GM11168 (cell line): ENCODE measurements at regions not wholly inside any gene's neighbourhood (a gene's known extent, or its start where the extent isn't known, plus 50 kb on each side); places are given as distances from the start of the nearest gene placed in this dataset.

Source experiments
- in situ Hi-C: fragments of 300-500 bp; cut with MboI; formaldehyde crosslinking; loops from one replicate; pipeline ENCODE4 v1.12.0; 2022; ENCODE audit warnings: low sequenced_read_pairs; ENCODE audit not compliant: unreplicated experiment

GRCh38 chr1:192516776-192517297 lies 58.7 kb upstream of the RGS1 start:
- in situ Hi-C loops, result loop anchor here (10.0 kb wide), 1 partner anchor 68 kb away; no protein-coding TSS in a partner anchor

- in situ Hi-C loops, result loop anchor here (10.0 kb wide), 1 partner anchor 67 kb away; no protein-coding TSS in a partner anchor
Observed at GRCh38 chr1:192517716-192518355, 57.7 kb upstream of the RGS1 start.

- in situ Hi-C loops, result loop anchor here (10.0 kb wide), 1 partner anchor 66 kb away; no protein-coding TSS in a partner anchor
Observed at GRCh38 chr1:192518700-192519099, 56.9 kb upstream of the RGS1 start.

- in situ Hi-C loops, result no loop called here
Observed at GRCh38 chr1:192521734-192522133, 53.8 kb upstream of the RGS1 start.

GRCh38 chr1:192522673-192523072 lies 52.9 kb upstream of the RGS1 start:
- in situ Hi-C loops, result no loop called here

GRCh38 chr1:192524223-192524622 lies 51.4 kb upstream of the RGS1 start:
- in situ Hi-C loops, result no loop called here
